ENCODE measurements at regions not wholly inside any gene's neighbourhood (a gene's known extent, or its start where the extent isn't known, plus 50 kb on each side); places are given as distances from the start of the nearest gene placed in this dataset.
A peak's percentile ranks its signal among the peaks of the same experiment; 100 is the strongest.
"Not testable (repeated sequence)": the region's sequence is repeated elsewhere in the genome, so short reads cannot be mapped to it uniquely, and the experiment has no call there.

DNA sequence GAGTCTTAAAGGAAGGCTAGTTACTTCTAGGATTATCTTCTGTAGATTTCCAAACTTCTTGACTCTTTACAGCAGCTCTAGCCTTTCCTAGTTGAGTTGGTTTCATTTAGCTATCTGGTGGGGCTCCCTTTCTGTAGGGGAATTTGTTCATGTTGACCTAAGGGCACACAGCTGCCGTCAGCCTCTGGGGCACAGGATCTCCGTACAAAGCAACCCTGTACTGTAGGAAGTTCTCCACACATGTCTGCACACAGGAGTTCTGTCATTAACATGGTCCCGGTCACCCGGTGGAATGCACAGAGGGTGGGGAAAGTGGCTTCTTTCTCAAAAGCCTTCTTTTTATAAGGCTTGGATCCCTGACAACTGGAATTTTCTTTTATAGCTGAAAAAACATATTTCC is 88.7 kb upstream of the TNIK start:
- DNase-seq (ENCODE audit: low read depth), result peak; percentile 67

- no peak for DNase-seq (ENCODE audit: low read depth)
Measured at GRCh38 chr3:171543759-171544300, 83.6 kb upstream of the TNIK start.

GRCh38 chr3:171542976-171543375 is 82.8 kb upstream of the TNIK start:
- DNase-seq (ENCODE audit: low read depth), result no peak

DNA sequence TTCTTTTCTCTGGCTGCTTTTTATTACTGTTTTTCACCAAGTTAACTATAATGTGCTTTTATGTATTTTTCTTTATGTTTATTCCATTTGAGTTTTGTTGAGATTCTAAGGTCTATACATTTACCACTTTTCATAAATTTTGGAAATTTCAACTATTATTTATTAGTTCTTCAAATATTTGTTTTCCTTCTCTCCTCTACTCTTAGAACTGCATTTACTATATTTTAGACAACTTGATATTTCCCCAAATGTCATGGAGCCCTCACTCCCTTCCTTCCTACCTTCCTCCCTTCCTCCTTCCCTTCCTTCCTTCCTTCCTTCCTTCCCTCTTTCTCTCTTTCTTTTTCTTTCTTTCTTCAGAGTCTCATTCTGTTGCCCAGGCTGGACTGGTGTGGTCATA is 81.4 kb upstream of the TNIK start:
- no peak for DNase-seq (ENCODE audit: low read depth)

- DNase-seq (ENCODE audit: low read depth), result no peak
Measured at GRCh38 chr3:171541181-171541580, 81.0 kb upstream of the TNIK start.

- DNase-seq (ENCODE audit: low read depth), result no peak
Measured at GRCh38 chr3:171535799-171536198, 75.6 kb upstream of the TNIK start.

DNA sequence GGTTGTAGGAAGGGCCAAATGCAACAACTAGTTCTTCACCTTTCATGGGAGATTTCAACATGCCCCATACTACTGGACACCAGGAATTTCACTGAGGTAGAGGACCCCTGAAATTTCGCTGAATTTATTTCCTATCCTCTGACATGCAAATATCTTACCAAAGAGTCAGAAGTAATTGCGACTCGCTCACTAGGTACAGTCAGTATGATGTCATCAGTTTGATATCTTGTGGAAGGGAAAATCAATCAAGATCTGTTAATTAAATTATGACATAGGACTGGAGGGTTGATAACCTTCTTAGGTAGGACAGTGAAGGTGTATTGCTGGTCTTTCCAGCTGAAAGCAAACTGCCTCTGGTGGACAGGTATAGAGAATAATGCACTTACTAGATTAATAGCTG is 74.9 kb upstream of the TNIK start:
- no peak for DNase-seq (ENCODE audit: low read depth)

GRCh38 chr3:171533702-171534101 is 73.5 kb upstream of the TNIK start:
- DNase-seq (ENCODE audit: low read depth), result no peak

GRCh38 chr3:171532294-171532693 is 72.1 kb upstream of the TNIK start:
- no peak for DNase-seq (ENCODE audit: low read depth)

- DNase-seq (ENCODE audit: low read depth), result no peak
Measured at GRCh38 chr3:171531716-171532115, 71.5 kb upstream of the TNIK start.

- DNase-seq (ENCODE audit: low read depth), result no peak
Measured at GRCh38 chr3:171528102-171528501, 67.9 kb upstream of the TNIK start.

DNA sequence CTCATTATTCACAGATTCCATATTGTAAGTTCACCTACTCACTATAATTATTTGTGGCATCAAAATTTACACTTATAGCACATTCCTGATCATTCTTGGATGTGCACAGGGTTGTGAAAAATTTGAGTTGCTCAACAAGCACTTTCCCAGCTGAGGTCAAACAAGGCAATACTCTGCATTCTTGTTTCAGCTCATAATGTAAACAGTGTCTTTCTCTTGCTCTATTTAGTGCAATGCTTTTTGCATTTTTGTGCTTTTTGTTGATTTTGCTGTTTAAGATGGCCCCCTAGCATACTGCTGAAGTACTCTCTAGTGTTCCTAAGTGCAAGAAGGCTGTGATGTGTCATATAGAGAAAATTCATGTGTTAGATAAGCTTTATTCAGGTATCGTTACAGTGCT is 66.7 kb upstream of the TNIK start:
- DNase-seq (ENCODE audit: low read depth), result peak; percentile 23

- DNase-seq (ENCODE audit: low read depth), result no peak
Measured at GRCh38 chr3:171526146-171526545, 65.9 kb upstream of the TNIK start.

DNA sequence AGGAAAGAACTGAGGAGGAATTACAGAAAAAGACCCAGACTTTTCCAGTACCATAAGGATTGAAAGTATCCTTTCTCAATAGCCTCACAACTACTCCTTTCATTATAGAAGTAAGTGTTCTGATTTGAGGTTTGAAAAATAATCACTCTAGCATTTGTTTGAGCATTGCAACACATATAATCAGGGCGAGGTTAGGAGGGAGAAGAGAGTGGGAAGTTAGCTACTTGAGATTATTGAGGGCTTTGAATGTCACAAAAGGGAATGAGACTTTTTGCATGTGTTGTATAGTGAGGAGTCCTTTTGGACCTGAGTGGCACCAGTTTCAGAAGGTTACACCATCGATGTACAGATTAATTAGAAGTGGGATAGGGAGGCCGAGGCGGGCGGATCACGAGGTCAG is 65.2 kb upstream of the TNIK start:
- no peak for DNase-seq (ENCODE audit: low read depth)

GRCh38 chr3:171524921-171525310 is 64.7 kb upstream of the TNIK start:
- DNase-seq (ENCODE audit: low read depth), result no peak

- DNase-seq (ENCODE audit: low read depth), result peak; percentile 43
Measured at GRCh38 chr3:171522651-171523050, 62.4 kb upstream of the TNIK start.

DNA sequence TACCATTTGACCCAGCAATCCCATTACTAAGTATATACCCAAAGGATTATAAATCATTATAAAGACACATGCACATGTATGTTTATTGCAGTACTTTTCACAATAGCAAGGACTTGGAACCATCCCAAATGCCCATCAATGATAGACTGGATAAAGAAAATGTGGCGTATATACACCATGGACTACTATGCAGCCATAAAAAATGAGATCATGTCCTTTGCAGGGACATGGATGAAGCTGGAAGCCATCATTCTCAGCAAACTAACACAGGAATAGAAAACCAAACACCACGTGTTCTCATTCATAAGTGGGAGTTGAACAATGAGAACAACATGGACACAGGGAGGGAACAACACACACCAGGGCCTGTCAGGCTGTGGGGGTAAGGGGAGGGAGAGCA is 59.2 kb upstream of the TNIK start:
- not testable (repeated sequence) for DNase-seq (ENCODE audit: low read depth)

DNA sequence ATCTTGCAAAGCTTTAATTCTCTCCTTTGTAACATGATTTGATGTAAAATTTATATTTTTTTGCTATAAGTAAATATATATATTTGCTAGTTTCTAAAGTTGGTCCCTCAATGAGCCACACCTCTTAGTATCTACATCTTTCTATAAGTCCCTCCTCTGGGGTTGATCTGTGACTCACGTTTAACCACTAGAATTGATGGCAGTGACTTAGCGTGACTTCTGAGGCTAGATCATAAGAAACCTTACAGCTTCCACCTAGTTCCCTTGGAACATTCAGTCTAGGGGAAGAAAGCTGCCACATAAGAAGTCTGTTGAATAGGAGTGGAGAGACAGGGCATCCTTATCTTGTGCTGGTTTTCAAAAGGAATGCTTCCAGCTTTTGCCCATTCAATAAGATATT is 56.6 kb upstream of the TNIK start:
- peak; percentile 60 for DNase-seq (ENCODE audit: low read depth)

DNA sequence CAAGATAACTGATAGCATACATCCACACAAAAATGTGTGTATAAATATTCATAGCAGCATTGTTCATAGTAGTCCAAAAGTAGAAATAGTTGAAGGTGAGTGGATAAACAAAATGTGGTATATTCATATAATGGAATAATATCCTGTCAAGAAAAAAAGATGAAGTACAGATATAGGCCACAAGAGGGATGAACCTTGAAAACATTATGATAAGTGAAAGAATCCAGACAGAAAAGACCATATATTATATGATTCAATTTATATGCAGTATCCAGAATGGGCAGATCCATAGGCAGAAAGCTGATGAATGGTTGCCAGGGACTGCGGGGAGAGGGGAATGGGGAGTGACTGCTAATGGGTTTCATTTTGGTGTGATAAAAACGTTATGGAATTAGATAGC is 54.3 kb upstream of the TNIK start:
- no peak for DNase-seq (ENCODE audit: low read depth)

GRCh38 chr3:171511450-171511849 is 51.2 kb upstream of the TNIK start:
- no peak for DNase-seq (ENCODE audit: low read depth)
